GM23248 (cell line): ENCODE measurements at regions not wholly inside any gene's neighbourhood (a gene's known extent, or its start where the extent isn't known, plus 50 kb on each side); places are given as distances from the start of the nearest gene placed in this dataset.

Experiments
- EZH2 ChIP-seq: fragments of 200-600 bp; sonication (generic); IDR thresholded peaks from 2 replicates; pipeline ENCODE4 v1.6.1; 2018; ENCODE audit warnings: antibody characterized with exemption, mild to moderate bottlenecking; ENCODE audit not compliant: insufficient read depth, poor library complexity, severe bottlenecking
- EZH2phosphoT487 ChIP-seq: fragments of 200-600 bp; sonication (generic); IDR thresholded peaks from 2 replicates; pipeline ENCODE4 v1.6.1; 2018; ENCODE audit warnings: antibody characterized with exemption, moderate library complexity, mild to moderate bottlenecking, low read depth; ENCODE audit not compliant: insufficient read depth

- TF ChIP-seq EZH2 (no peak), EZH2phosphoT487 (no peak)
Measured at GRCh38 chr22:23401111-23401909, 178.8 kb downstream of the IGLL1 start.
